ENCODE measurements at regions not wholly inside any gene's neighbourhood (a gene's known extent, or its start where the extent isn't known, plus 50 kb on each side); places are given as distances from the start of the nearest gene placed in this dataset.

- DNase-seq: no peak
Observed at GRCh38 chr2:19846567-19846966, 55.2 kb downstream of the TTC32 start.

- DNase-seq: no peak
Observed at GRCh38 chr2:19846030-19846429, 55.8 kb downstream of the TTC32 start.

DNA sequence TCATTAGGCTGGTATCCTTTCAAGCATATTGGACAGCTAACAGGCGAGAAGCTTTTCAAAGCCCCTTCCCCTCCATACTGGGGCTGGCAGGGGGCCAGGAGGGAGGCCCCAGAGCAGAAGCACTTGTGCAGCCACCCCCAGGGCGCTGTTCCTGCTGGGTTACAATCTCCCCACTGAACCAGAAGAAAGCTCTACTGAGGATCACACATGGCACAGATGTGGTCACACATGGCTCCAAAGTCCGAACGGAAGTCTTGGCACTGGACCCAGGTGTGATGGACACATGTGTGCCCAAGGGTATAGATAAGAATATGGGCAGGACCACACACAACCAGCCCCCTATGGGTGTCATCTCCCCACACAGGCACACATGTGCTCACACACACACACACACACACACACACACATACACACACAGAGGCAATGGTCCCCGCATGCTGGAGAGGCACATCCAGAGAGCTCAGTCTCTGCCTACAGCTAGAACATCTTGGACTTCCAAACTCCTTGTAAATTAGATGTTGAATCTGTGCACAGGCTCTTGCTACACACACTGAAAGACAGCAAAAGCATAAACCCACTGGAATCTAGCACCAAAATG, 56.4 kb downstream of the TTC32 start:
- DNase-seq: no peak

GRCh38 chr2:19844750-19845149, 57.0 kb downstream of the TTC32 start:
- DNase-seq: no peak

GRCh38 chr2:19843992-19844515, 57.7 kb downstream of the TTC32 start:
- no peak for DNase-seq

- no peak for DNase-seq
Observed at GRCh38 chr2:19841918-19842693, 59.7 kb downstream of the TTC32 start.

DNA sequence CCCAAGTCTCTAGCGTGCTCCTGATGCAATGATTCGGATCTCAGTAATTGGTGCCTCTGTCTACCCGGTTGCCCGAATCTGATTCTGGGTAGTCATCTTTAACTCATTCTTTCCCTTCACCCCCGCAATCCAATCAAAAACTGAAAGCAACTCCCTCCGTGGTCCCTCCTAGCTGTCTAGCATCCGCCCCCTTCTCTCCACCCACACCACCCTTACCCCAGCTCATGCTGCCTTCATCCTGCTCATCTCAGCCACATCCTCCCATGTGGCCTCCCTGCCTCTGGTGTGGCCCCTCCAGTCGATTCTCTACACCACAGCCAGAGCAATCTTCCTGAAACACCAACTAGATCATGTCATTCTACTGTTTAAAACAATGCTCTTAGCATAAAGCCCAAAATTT, 62.3 kb downstream of the TTC32 start:
- DNase-seq: no peak

GRCh38 chr2:19838616-19839015, 63.2 kb downstream of the TTC32 start:
- DNase-seq: no peak

DNA sequence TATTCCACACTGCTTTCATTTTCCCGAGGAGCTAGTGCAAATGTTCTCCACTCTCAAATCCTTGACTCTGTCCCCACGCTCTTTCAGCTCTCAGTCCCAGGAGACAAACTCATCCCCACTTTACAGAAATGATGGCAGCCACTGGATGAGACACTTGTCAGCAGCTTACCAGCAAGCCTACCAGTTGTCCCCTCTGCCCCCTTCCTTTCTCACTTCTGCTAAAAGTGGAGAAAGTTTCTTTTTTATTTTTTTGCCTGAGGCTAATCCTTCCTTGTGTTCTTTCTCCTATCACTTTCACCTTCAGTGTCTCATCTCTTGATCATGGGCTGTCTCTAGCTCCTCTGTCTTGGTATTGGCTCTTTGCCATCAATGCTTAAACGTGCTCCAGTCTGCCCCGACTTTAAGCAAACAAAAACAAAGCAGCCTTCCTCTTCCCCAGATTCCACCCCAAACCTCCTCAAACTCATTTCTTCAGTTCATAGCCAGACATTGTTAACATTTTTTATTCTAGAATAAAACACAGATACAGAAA, 64.5 kb downstream of the TTC32 start:
- DNase-seq: no peak

GRCh38 chr2:19835781-19836281, 66.0 kb downstream of the TTC32 start:
- DNase-seq: no peak

- no peak for DNase-seq
Observed at GRCh38 chr2:19833978-19834377, 67.8 kb downstream of the TTC32 start.

DNA sequence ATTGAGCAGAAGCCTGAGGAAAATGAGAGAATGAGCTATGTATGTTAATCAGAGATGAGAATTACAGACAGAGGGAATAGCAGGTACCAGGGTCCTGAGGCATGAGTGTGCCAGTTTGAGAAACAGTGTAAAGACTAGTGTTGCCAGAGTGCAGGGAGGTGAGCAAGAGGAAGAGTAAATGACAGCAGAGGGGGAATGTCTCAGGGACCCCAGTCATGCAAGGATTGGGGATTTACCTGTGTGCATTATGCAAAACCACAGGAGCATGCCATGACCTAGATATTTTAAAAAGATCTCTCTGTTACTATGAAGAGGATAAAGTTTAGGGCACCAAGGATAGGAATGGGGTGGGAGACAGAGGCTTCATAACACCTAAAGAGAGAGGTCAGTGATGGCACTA, 72.1 kb downstream of the TTC32 start:
- no peak for DNase-seq

DNA sequence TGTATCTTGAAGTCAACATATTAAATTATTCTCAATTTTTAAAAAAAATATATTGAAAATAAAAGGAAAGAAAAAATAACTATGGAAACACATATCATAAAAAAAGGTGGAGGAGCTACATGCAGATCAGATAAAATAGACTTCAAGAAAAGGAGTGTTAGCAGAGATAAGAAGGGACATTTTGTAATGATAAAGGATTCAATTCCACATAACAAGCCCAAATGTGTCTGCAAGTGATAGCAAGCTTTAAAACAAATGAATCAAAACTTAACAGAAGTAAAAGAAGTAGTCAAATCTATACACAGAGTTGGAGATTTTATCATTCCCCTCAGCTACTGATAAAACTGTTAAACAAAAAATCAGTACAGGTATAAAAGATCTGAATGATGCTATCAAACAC, 74.9 kb downstream of the TTC32 start:
- no peak for DNase-seq

GRCh38 chr2:19823507-19823906, 78.3 kb downstream of the TTC32 start:
- DNase-seq: no peak

DNA sequence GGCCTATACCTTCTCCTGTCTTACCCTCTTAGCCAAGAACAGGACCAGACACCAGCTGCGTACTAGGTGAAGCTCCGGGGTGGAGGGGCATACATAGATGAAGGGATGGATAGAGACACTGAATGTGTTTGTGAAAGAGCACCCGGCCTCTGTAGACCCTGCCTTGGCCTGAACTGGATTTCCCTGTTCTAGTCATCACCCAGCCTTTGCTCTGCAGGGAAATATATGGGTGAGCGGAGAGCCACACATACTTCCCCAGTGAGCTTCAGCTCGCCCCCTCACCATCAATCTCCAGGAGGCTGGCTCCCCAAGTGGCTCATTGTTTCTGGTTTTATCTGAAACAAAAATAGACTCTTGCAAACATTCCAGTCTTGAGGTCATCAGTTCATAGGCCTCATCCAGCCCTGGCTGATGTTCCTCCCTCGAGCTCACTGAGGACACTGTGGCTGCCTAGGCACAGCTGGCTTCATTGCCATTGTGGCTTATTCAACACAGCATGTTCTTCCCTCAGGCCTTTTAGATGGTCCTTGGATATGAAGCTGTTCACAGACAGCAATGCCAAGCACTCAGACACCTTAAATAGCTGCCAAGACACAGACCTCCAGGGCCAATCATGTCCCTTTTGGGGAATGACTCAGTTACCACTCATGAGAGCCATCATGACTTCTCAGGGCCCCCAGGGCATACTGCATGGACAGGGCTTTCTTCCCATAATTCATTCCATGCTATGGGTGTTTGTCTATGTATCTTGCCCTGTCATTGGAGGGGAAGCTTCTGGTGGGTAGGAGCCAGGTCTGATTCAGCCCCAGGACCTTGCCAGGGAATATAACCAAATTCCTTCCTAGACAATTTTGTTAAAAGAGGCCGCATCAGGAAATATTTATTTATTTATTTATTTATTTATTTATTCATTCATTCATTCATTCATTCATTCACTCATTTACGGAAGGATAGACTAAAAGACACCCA, 82.4 kb downstream of the TTC32 start:
- no peak for DNase-seq

DNA sequence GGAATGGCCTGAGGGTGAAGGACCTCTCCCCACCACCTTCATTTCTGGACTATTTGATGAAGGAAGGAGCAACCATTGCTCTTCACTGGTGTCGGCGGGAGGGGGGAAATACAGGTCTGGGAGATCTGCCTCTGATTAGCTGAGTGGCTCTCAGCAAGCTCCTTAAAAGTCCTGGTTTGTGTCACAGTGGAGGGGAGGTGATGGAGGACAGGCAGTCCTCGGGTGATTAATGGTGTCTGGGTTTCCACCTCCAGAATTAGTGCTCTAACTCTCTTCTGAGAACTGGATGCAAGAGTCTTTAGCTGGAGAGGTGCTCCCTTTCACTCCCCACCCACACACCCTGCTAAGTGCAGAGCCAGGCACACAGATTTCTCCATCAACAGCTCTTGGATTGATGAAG, 83.2 kb downstream of the TTC32 start:
- no peak for DNase-seq

DNA sequence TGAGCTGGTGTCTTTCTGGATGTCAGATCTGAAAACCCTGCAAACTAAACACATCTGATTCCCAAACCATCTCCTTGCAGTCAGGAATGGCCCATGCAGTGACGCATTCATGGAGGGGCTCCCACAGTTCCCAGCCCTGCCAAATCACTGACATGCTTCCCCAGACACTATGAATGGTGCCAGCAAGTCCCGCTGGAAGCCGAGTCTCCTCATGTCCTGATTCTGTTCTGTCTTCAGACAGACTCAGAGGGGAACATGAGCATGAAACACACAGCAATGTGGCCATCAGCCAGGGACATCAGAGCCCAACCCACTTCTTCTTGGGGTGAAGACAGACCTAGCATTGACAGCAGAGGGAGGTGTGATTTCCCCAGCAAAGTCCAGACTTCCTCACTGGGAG, 83.7 kb downstream of the TTC32 start:
- DNase-seq: no peak

- DNase-seq: no peak
Observed at GRCh38 chr2:19815746-19816145, 86.0 kb downstream of the TTC32 start.

- DNase-seq: no peak
Observed at GRCh38 chr2:19812166-19812565, 89.6 kb downstream of the TTC32 start.

GRCh38 chr2:19811186-19811585, 90.6 kb downstream of the TTC32 start:
- no peak for DNase-seq

DNA sequence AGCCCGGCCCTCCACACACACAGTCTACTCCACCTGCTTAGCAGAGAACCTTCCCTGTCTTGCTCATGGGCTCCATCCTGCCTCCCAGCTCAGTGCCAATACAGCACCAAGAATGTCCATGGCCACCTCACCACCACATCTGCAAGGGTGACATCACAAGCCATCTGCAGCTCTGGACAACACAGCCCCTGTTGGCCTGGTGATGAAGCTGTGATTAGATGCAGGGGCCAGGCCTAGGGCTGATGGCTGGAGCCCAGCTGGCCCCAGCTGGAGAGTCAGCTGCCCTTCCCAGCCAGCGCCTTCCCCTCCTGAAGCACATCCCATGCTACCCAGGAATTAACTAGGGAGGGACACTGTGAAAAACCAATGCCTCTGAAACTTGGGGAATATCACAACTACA, 91.1 kb downstream of the TTC32 start:
- DNase-seq: no peak

GRCh38 chr2:19810148-19810547, 91.6 kb downstream of the TTC32 start:
- DNase-seq: no peak

GRCh38 chr2:19809206-19809605, 92.6 kb downstream of the TTC32 start:
- no peak for DNase-seq

Data from CD4-positive, alpha-beta T cell treated with Interleukin-21 for 1 hour (primary cell).